Natural killer cell (primary cell): ENCODE measurements at regions not wholly inside any gene's neighbourhood (a gene's known extent, or its start where the extent isn't known, plus 50 kb on each side); places are given as distances from the start of the nearest gene placed in this dataset.

Experiments
- ATAC-seq, 3 donors: fragments of 150-1000 bp in 2 of 3; fragments of 200-7000 bp in 1 of 3; cut with Tn5 transposase; 1 replicate in 1 of 3; 2 replicates in 2 of 3; pipeline ENCODE4 v1.10.0; 2021; ENCODE audit warnings: mild to moderate bottlenecking in 2 of 3, moderate library complexity in 2 of 3
- DNase-seq, 2 donors: peaks; one replicate each; pipeline versions ENCODE4 v3.0.0 to v3.0.0-alpha.2; 2013 to 2021; ENCODE audit warnings: mixed read lengths in 1 of 2
- H3K27ac ChIP-seq: one replicate; pipeline ENCODE4 v1.5.1; 2013; ENCODE audit warnings: mild to moderate bottlenecking, low read length
- H3K27me3 ChIP-seq: one replicate; pipeline ENCODE4 v1.6.1; 2013; ENCODE audit warnings: low read length; ENCODE audit not compliant: control insufficient read depth, insufficient read depth
- H3K36me3 ChIP-seq: one replicate; pipeline ENCODE4 v1.6.1; 2013; ENCODE audit warnings: low read length; ENCODE audit not compliant: control insufficient read depth, insufficient read depth
- H3K4me1 ChIP-seq: one replicate; pipeline ENCODE4 v1.6.1; 2013; ENCODE audit warnings: low read length; ENCODE audit not compliant: control insufficient read depth, insufficient read depth
- H3K4me3 ChIP-seq: one replicate; pipeline ENCODE4 v1.5.1; 2013; ENCODE audit warnings: low read length
- H3K9me3 ChIP-seq: one replicate; pipeline ENCODE4 v1.6.1; 2013; ENCODE audit warnings: low read length; ENCODE audit not compliant: control insufficient read depth, insufficient read depth
- H3K27ac Mint-ChIP-seq, 2 donors: one replicate each; pipeline ENCODE4 v1.8.0; 2022; ENCODE audit warnings: mild to moderate bottlenecking in 2 of 2, mixed read lengths in 2 of 2, moderate library complexity in 1 of 2
- H3K27me3 Mint-ChIP-seq, 2 donors: one replicate each; pipeline ENCODE4 v1.8.0; 2022; ENCODE audit warnings: low read depth in 2 of 2, mixed read lengths in 2 of 2
- H3K36me3 Mint-ChIP-seq: one replicate; pipeline ENCODE4 v1.8.0; 2022; ENCODE audit warnings: mixed read lengths
- H3K4me1 Mint-ChIP-seq, 2 donors: one replicate each; pipeline ENCODE4 v1.8.0; 2022; ENCODE audit warnings: mixed read lengths in 2 of 2
- H3K4me3 Mint-ChIP-seq: one replicate; pipeline ENCODE4 v1.8.0; 2022; ENCODE audit warnings: mild to moderate bottlenecking, moderate library complexity, mixed read lengths
- H3K9me3 Mint-ChIP-seq, 2 donors: one replicate each; pipeline ENCODE4 v1.8.0; 2022; ENCODE audit warnings: mixed read lengths in 2 of 2
- WGBS: methylation state at CpG from one replicate; pipeline ENCODE4 v1.1.7; 2013; ENCODE audit warnings: missing lambda C conversion rate; ENCODE audit not compliant: insufficient coverage; 5-methylcytosine and 5-hydroxymethylcytosine counted together
- intact Hi-C: fragments of 100-400 bp; cut with micrococcal nuclease; formaldehyde crosslinking; loops from one replicate; pipeline ENCODE4 v1.14.2; 2022
- TF ChIP-seq, protein P1 (sequence below): fragments of 200-600 bp; IDR thresholded peaks from one replicate; pipeline ENCODE4 v1.8.0; 2022; ENCODE audit warnings: antibody characterized with exemption

DNA sequence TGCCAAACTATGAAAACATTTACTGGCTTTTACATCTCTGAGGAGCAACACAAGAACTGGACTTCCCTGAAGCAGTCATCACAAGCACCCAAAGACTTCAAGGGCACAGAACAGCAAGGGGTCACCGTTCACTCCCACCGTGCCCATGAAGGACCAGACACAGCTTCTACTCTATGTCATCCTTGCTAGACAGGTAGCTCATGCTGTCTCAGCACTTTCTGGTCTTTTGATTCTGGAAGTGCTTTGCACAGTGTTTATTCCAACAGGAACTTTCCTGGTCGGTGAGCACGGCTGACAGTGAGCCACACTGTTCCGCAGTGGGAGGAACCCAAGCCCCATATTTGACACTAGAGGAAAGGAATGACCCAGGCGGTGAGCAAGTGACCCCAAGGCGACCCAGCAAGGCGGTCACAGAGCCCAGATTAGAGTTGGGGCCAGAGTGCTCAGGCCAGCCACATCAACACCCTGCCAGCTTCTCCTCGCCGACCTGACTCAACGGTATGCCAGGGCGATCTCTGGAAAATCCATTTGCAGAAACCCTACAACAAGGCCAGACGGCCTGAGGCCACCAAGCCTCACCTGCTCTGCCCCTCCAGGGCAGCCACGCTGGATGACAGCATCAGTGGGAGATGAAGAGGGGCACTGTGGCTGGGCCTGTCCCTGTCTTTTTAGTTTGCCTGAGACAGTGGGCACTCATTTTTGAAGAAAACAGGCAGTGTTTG lies 318.6 kb downstream of the TCERG1L start:
- no peak for ATAC-seq
- intact Hi-C loops = no loop called here
- Histone ChIP-seq H3K27me3 (no peaks in the 10 kb centered on the region), H3K4me1 (no peaks in the 10 kb centered on the region), H3K36me3 (no peaks in the 10 kb centered on the region), H3K4me3 (no peak overlapping the region), H3K9me3 (no peaks in the 10 kb centered on the region), H3K27ac (no peak overlapping the region)
- Mint-ChIP-seq H3K27ac (no peak overlapping the region), H3K36me3 (no peaks in the 10 kb centered on the region), H3K27me3 (peaks cover 4 to 10% of the 10 kb centered on the region in 2 donors), H3K4me1 (no peaks in the 10 kb centered on the region), H3K9me3 (no peaks in the 10 kb centered on the region), H3K4me3 (no peak overlapping the region)
- TF ChIP-seq, protein P1, sequence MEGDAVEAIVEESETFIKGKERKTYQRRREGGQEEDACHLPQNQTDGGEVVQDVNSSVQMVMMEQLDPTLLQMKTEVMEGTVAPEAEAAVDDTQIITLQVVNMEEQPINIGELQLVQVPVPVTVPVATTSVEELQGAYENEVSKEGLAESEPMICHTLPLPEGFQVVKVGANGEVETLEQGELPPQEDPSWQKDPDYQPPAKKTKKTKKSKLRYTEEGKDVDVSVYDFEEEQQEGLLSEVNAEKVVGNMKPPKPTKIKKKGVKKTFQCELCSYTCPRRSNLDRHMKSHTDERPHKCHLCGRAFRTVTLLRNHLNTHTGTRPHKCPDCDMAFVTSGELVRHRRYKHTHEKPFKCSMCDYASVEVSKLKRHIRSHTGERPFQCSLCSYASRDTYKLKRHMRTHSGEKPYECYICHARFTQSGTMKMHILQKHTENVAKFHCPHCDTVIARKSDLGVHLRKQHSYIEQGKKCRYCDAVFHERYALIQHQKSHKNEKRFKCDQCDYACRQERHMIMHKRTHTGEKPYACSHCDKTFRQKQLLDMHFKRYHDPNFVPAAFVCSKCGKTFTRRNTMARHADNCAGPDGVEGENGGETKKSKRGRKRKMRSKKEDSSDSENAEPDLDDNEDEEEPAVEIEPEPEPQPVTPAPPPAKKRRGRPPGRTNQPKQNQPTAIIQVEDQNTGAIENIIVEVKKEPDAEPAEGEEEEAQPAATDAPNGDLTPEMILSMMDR = no peak
- no peak for DNase-seq
- WGBS = 91% methylated on average over 14 of the region's 14 CpGs

DNA sequence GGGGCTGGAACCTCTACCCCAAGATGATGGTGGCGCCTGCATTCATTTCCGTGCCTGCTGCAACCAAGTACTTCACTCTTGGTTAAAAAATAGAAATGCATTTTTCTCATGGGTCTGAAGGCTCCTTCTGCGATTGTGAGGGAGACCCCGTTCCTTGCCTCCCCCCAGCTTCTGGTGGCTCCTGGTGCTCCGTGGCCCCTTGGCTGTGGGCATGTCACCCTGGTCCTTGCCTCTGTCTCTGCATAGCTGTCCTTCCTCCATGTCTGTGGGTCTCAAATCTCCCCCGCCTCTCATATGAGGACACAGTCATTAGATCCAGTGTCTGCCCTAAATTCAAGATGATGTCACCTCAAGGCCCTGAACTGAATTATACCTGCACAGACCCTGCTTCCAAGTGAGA lies 317.9 kb downstream of the TCERG1L start:
- Histone ChIP-seq H3K36me3 (no peaks in the 10 kb centered on the region), H3K4me3 (no peak overlapping the region), H3K9me3 (no peaks in the 10 kb centered on the region), H3K27me3 (no peaks in the 10 kb centered on the region), H3K27ac (no peak overlapping the region), H3K4me1 (no peaks in the 10 kb centered on the region)
- ATAC-seq = no peak
- Mint-ChIP-seq H3K4me3 (no peak overlapping the region), H3K36me3 (no peaks in the 10 kb centered on the region), H3K27me3 (peaks cover 4 to 10% of the 10 kb centered on the region in 2 donors), H3K27ac (no peak overlapping the region), H3K4me1 (no peaks in the 10 kb centered on the region), H3K9me3 (no peaks in the 10 kb centered on the region)
- WGBS = 90% methylated on average over 6 of the region's 6 CpGs
- intact Hi-C loops = no loop called here
- TF ChIP-seq, protein P1 = no peak
- no peak for DNase-seq

DNA sequence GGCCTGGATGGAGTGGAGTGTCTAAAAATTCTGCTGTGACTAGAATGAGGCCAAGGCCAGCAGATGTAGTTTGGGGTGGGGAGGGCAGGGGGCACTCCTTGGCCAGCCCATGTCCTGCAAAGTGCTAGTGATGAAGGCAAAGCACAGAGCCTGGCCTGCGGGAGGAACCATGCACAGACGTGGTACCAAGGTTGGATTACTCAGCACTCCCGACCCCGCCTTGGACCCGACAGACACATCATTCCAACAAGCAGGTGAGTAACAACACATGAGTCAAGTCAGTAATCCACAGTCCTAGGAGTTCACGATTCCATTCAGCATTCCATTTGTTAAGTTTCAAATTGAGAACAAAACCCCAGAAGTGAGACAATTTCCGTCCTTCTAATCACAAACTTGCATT lies 317.3 kb downstream of the TCERG1L start:
- Histone ChIP-seq H3K36me3 (no peaks in the 10 kb centered on the region), H3K4me3 (no peak overlapping the region), H3K27ac (no peak overlapping the region), H3K27me3 (no peaks in the 10 kb centered on the region), H3K4me1 (no peaks in the 10 kb centered on the region), H3K9me3 (no peaks in the 10 kb centered on the region)
- Mint-ChIP-seq H3K9me3 (no peaks in the 10 kb centered on the region), H3K27ac (no peak overlapping the region), H3K27me3 (peaks cover 4 to 10% of the 10 kb centered on the region in 2 donors), H3K4me3 (no peak overlapping the region), H3K36me3 (no peaks in the 10 kb centered on the region), H3K4me1 (no peaks in the 10 kb centered on the region)
- intact Hi-C loops = no loop called here
- TF ChIP-seq, protein P1 = no peak
- WGBS = 90% methylated on average over 7 of the region's 7 CpGs
- DNase-seq = no peak
- no peak for ATAC-seq

DNA sequence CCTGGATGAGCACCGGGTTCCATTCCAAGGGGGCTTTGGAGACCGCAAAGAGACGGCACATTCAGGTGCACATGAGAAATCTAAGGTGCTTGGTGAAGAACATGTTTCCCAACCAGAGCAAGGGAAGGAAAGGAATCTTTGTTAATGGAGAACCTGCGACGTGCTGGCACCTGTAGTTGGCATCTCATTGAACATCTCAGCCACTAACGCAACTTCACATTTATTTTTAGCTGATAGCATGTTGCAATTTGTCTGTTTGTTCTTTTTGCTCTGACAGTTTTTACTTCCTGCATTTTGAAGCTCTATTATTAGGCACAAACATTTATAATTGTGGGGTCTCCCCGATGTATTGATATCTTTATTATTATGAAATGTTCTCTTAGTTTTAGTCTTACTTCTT lies 316.7 kb downstream of the TCERG1L start:
- H3K4me3 ChIP-seq = no peak overlapping the region
- TF ChIP-seq, protein P1 = no peak
- no peaks in the 10 kb centered on the region for H3K36me3 ChIP-seq
- H3K9me3 Mint-ChIP-seq = no peaks in the 10 kb centered on the region
- ATAC-seq = no peak
- DNase-seq = no peak
- no peaks in the 10 kb centered on the region for H3K9me3 ChIP-seq
- H3K4me3 Mint-ChIP-seq = no peak overlapping the region
- H3K4me1 Mint-ChIP-seq = no peaks in the 10 kb centered on the region
- H3K27ac Mint-ChIP-seq = no peak overlapping the region
- no peak overlapping the region for H3K27ac ChIP-seq
- H3K36me3 Mint-ChIP-seq = no peaks in the 10 kb centered on the region
- no peaks in the 10 kb centered on the region for H3K27me3 ChIP-seq
- H3K27me3 Mint-ChIP-seq = peaks cover 4 to 10% of the 10 kb centered on the region in 2 donors
- intact Hi-C loops = no loop called here
- 82% methylated on average over 4 of the region's 7 CpGs for WGBS
- H3K4me1 ChIP-seq = no peaks in the 10 kb centered on the region
